ENCODE measurements at regions not wholly inside any gene's neighbourhood (a gene's known extent, or its start where the extent isn't known, plus 50 kb on each side); places are given as distances from the start of the nearest gene placed in this dataset.

GRCh38 chr20:39611901-39612300, 649.8 kb downstream of the DHX35 start:
- no peak overlapping the region for H3K23ac ChIP-seq (ENCODE audit: insufficient read length)
- H2AFZ ChIP-seq (ENCODE audit: low read length) = no peak overlapping the region
- no peak overlapping the region for H2BK15ac ChIP-seq (ENCODE audit: low read length)
- no peak overlapping the region for H2BK120ac ChIP-seq (replicated peaks; ENCODE audit: low read depth, low read length)
- WGBS, 2 experiments (ENCODE audit: extremely low coverage in 1 of 2, insufficient coverage in 1 of 2, insufficient read length in 1 of 2, insufficient replicate concordance in 2 of 2, low coverage in 1 of 2, low lambda C conversion rate in 2 of 2, missing lambda C conversion rate in 1 of 2) = 77% methylated on average over 3 of the region's 3 CpGs; no CpG with 5 or more reads in 1 of the 2 experiments
- no peak overlapping the region for H3K4me2 ChIP-seq (ENCODE audit: insufficient read depth in 1 of 2, low read depth in 2 of 2, low read length in 2 of 2)
- no peak overlapping the region for H3K27ac ChIP-seq (ENCODE audit: low read depth, low read length)
- no peak overlapping the region for H3K4me3 ChIP-seq (ENCODE audit: extremely low read depth in 1 of 4, insufficient read depth in 2 of 4, low read depth in 3 of 4, low read length in 4 of 4)
- POLR2A ChIA-PET (ENCODE audit: partially characterized antibody) = no interaction called here
- H2BK12ac ChIP-seq (ENCODE audit: low read depth, low read length) = no peak overlapping the region
- no peaks in the 10 kb centered on the region for H3K79me2 ChIP-seq (ENCODE audit: control insufficient read depth in 1 of 2, insufficient read depth in 2 of 2, low read length in 2 of 2)
- H3K56ac ChIP-seq (replicated peaks; ENCODE audit: insufficient read length, low read depth, low read length) = no peak overlapping the region
- H4K8ac ChIP-seq (ENCODE audit: extremely low read depth, insufficient read depth, low read length) = no peak overlapping the region
- no peak overlapping the region for H2AK5ac ChIP-seq (ENCODE audit: low read depth, low read length)
- CTCF ChIA-PET (ENCODE audit: partially characterized antibody) = no interaction called here
- no peak for TF ChIP-seq TBP (IDR thresholded peaks at IDR 0.05; ENCODE audit: low read depth, low read length)
- no peak for TF ChIP-seq ASH2L (IDR thresholded peaks at IDR 0.05; ENCODE audit: low read length)
- TF ChIP-seq GABPA (IDR thresholded peaks at IDR 0.05; ENCODE audit: borderline replicate concordance, insufficient read depth, low read length) = no peak
- TF ChIP-seq TEAD4 (IDR thresholded peaks at IDR 0.05; ENCODE audit: low read depth, low read length) = no peak
- TF ChIP-seq EZH2 (IDR thresholded peaks at IDR 0.05; ENCODE audit: low read depth, low read length, severe bottlenecking) = no peak
- no peak for TF ChIP-seq KDM1A (IDR thresholded peaks at IDR 0.05; ENCODE audit: borderline replicate concordance, low read length)
- TF ChIP-seq SIX5 (IDR thresholded peaks at IDR 0.05; ENCODE audit: low read depth, low read length) = no peak
- no peak for TF ChIP-seq CBX8 (IDR thresholded peaks at IDR 0.05; ENCODE audit: borderline replicate concordance, low read depth, low read length)
- no peak for TF ChIP-seq E2F6 (IDR thresholded peaks at IDR 0.05)
- TF ChIP-seq SIRT6 (IDR thresholded peaks at IDR 0.05; ENCODE audit: low read length) = no peak
- TF ChIP-seq KDM4A (IDR thresholded peaks at IDR 0.05; ENCODE audit: low read depth, low read length, severe bottlenecking) = no peak
- TF ChIP-seq TAF7 (optimal IDR thresholded peaks at IDR 0.05; ENCODE audit: borderline replicate concordance, low read depth, low read length) = no peak
- no peak for TF ChIP-seq NRF1 (IDR thresholded peaks at IDR 0.05; ENCODE audit: low read depth, low read length)
- no peak for TF ChIP-seq GTF2F1 (IDR thresholded peaks at IDR 0.05; ENCODE audit: borderline replicate concordance, low read depth, low read length)
- no peaks in the 10 kb centered on the region for H3K4me1 ChIP-seq (replicated peaks in 1 of 4; ENCODE audit: control insufficient read depth in 3 of 4, insufficient read depth in 4 of 4, low read length in 3 of 4)
- no peak overlapping the region for H3K14ac ChIP-seq (ENCODE audit: insufficient read length)
- H3K4ac ChIP-seq (replicated peaks; ENCODE audit: insufficient read length, low read depth, low read length) = no peak overlapping the region
- H2BK5ac ChIP-seq (ENCODE audit: low read depth, low read length) = no peak overlapping the region
- DNase-seq (ENCODE audit: low read depth in 1 of 2, low spot score in 2 of 2) (no peak), FAIRE-seq (no peak)
- H3K36me3 ChIP-seq (ENCODE audit: control insufficient read depth in 2 of 4, insufficient read depth in 4 of 4, low read length in 3 of 4) = no peaks in the 10 kb centered on the region
- no peak overlapping the region for H2BK20ac ChIP-seq (ENCODE audit: low read length)
- no peaks in the 10 kb centered on the region for H3K27me3 ChIP-seq (replicated peaks in 1 of 4; ENCODE audit: control insufficient read depth in 3 of 4, extremely low read depth in 1 of 4, insufficient read depth in 3 of 4, low read length in 3 of 4)
- H3K79me1 ChIP-seq (ENCODE audit: low read depth, low read length) = no peaks in the 10 kb centered on the region
- H3K18ac ChIP-seq (ENCODE audit: extremely low read depth, low read length) = no peak overlapping the region
- no peak overlapping the region for H3K9ac ChIP-seq (replicated peaks in 1 of 4; ENCODE audit: extremely low read depth in 1 of 4, low read depth in 3 of 4, low read length in 3 of 4)
- H4K5ac ChIP-seq (ENCODE audit: insufficient read length, low read depth, low read length) = no peak overlapping the region
- H3K9me3 ChIP-seq (ENCODE audit: insufficient read depth in 2 of 2, low read depth in 1 of 2, low read length in 1 of 2) = no peaks in the 10 kb centered on the region
- no peak overlapping the region for H4K91ac ChIP-seq (replicated peaks; ENCODE audit: insufficient read length, low read length)
- H4K20me1 ChIP-seq (replicated peaks in 1 of 2; ENCODE audit: control insufficient read depth in 1 of 2, insufficient read depth in 2 of 2, low read length in 2 of 2) = no peaks in the 10 kb centered on the region
- H3K23me2 ChIP-seq (ENCODE audit: low read depth, low read length) = no peaks in the 10 kb centered on the region
